ENCODE measurements at regions not wholly inside any gene's neighbourhood (a gene's known extent, or its start where the extent isn't known, plus 50 kb on each side); places are given as distances from the start of the nearest gene placed in this dataset.

- no peak for TF ChIP-seq ZBTB33 (IDR thresholded peaks at IDR 0.05)
- no peak for TF ChIP-seq REST (IDR thresholded peaks at IDR 0.05)
These were observed 372.8 kb downstream of the MTX2 start (continued) for GRCh38 chr2:176642074-176642473.

- Histone ChIP-seq H3K9me3 (ENCODE audit: control insufficient read depth in 4 of 4, low read length in 3 of 4) (no peaks in the 10 kb centered on the region), H3K9ac (ENCODE audit: low read depth in 1 of 2, low read length in 2 of 2) (no peak overlapping the region), H3K4me3 (ENCODE audit: low read depth in 1 of 3, low read length in 3 of 3) (no peak overlapping the region), H3K27me3 (ENCODE audit: control insufficient read depth in 4 of 4, insufficient read depth in 4 of 4, low read length in 3 of 4) (peaks cover 7 to 50% (median 17%) of the 10 kb centered on the region in 4 donors), H3K36me3 (ENCODE audit: control insufficient read depth in 4 of 4, insufficient read depth in 3 of 4, low read depth in 1 of 4, low read length in 3 of 4) (no peaks in the 10 kb centered on the region), H3K27ac (ENCODE audit: low read depth in 1 of 2, low read length in 2 of 2) (no peak overlapping the region), H3K4me1 (ENCODE audit: control insufficient read depth in 4 of 4, insufficient read depth in 4 of 4, low read length in 3 of 4) (no peaks in the 10 kb centered on the region)
- 32% methylated on average over 8 of the region's 8 CpGs for WGBS
- no peak for DNase-seq (ENCODE audit: low spot score)
- TF ChIP-seq CTCF (IDR thresholded peaks at IDR 0.05; ENCODE audit: low read depth, low read length, missing input control) (no peak), HNF4G (IDR thresholded peaks at IDR 0.05) (no peak), RAD21 (IDR thresholded peaks at IDR 0.05) (no peak), GABPA (IDR thresholded peaks at IDR 0.05 in 1 of 2, conservative IDR thresholded peaks at IDR 0.05 in 1 of 2) (no peak), HNF4A (conservative IDR thresholded peaks at IDR 0.05) (no peak), ZBTB33 (IDR thresholded peaks at IDR 0.05) (no peak)
These were observed 374.4 kb downstream of the MTX2 start for GRCh38 chr2:176643646-176644045.

- Histone ChIP-seq H3K27me3 (ENCODE audit: control insufficient read depth in 4 of 4, insufficient read depth in 4 of 4, low read length in 3 of 4) (peaks cover 7 to 49% (median 12%) of the 10 kb centered on the region in 4 donors), H3K9me3 (ENCODE audit: control insufficient read depth in 4 of 4, low read length in 3 of 4) (no peaks in the 10 kb centered on the region), H3K27ac (ENCODE audit: low read depth in 1 of 2, low read length in 2 of 2) (no peak overlapping the region), H3K36me3 (ENCODE audit: control insufficient read depth in 4 of 4, insufficient read depth in 3 of 4, low read depth in 1 of 4, low read length in 3 of 4) (no peaks in the 10 kb centered on the region), H3K9ac (ENCODE audit: low read depth in 1 of 2, low read length in 2 of 2) (no peak overlapping the region), H3K4me3 (ENCODE audit: low read depth in 1 of 3, low read length in 3 of 3) (no peak overlapping the region), H3K4me1 (ENCODE audit: control insufficient read depth in 4 of 4, insufficient read depth in 4 of 4, low read length in 3 of 4) (no peaks in the 10 kb centered on the region)
- DNase-seq (ENCODE audit: low spot score) = no peak
- WGBS = 93% methylated on average over 3 of the region's 3 CpGs
- no peak for TF ChIP-seq CTCF (IDR thresholded peaks at IDR 0.05; ENCODE audit: low read depth, low read length, missing input control)
- no peak for TF ChIP-seq NR2F2 (IDR thresholded peaks at IDR 0.05)
- no peak for TF ChIP-seq FOXA2 (IDR thresholded peaks at IDR 0.05)
- TF ChIP-seq EGR1 (IDR thresholded peaks at IDR 0.05; ENCODE audit: low read depth in 2 of 2) = no peak
- TF ChIP-seq GABPA (IDR thresholded peaks at IDR 0.05 in 1 of 2, conservative IDR thresholded peaks at IDR 0.05 in 1 of 2) = no peak
- no peak for TF ChIP-seq MAX (IDR thresholded peaks at IDR 0.05)
- no peak for TF ChIP-seq RXRA (IDR thresholded peaks at IDR 0.05)
- no peak for TF ChIP-seq ZBTB33 (IDR thresholded peaks at IDR 0.05)
- TF ChIP-seq RAD21 (IDR thresholded peaks at IDR 0.05) = no peak
- TF ChIP-seq ATF3 (IDR thresholded peaks at IDR 0.05) = no peak
These were observed 376.3 kb downstream of the MTX2 start for GRCh38 chr2:176645494-176645893.
